ENCODE measurements at regions not wholly inside any gene's neighbourhood (a gene's known extent, or its start where the extent isn't known, plus 50 kb on each side); places are given as distances from the start of the nearest gene placed in this dataset.

GRCh38 chr10:131631619-131632018, 269.2 kb upstream of the PPP2R2D start:
- no peak for DNase-seq (ENCODE audit: low read depth in 2 of 2)

GRCh38 chr10:131635564-131636015, 265.2 kb upstream of the PPP2R2D start:
- no peak for DNase-seq (ENCODE audit: low read depth in 2 of 2)

GRCh38 chr10:131636116-131636515, 264.7 kb upstream of the PPP2R2D start:
- DNase-seq (ENCODE audit: low read depth in 2 of 2): no peak

GRCh38 chr10:131636841-131637724, 263.7 kb upstream of the PPP2R2D start:
- DNase-seq (ENCODE audit: low read depth in 2 of 2): no peak

GRCh38 chr10:131638049-131638879, 262.5 kb upstream of the PPP2R2D start:
- DNase-seq (ENCODE audit: low read depth in 2 of 2): no peak

GRCh38 chr10:131638880-131639278, 261.9 kb upstream of the PPP2R2D start:
- DNase-seq (ENCODE audit: low read depth in 2 of 2): no peak

GRCh38 chr10:131640045-131640644, 260.7 kb upstream of the PPP2R2D start:
- DNase-seq (ENCODE audit: low read depth in 2 of 2): no peak

- no peak for DNase-seq (ENCODE audit: low read depth in 2 of 2)
These were observed 259.6 kb upstream of the PPP2R2D start for GRCh38 chr10:131641231-131641630.

GRCh38 chr10:131641898-131642297, 258.9 kb upstream of the PPP2R2D start:
- DNase-seq (ENCODE audit: low read depth in 2 of 2): no peak

- DNase-seq (ENCODE audit: low read depth in 2 of 2): no peak
These were observed 257.8 kb upstream of the PPP2R2D start for GRCh38 chr10:131642966-131643365.

- no peak for DNase-seq (ENCODE audit: low read depth in 2 of 2)
These were observed 256.5 kb upstream of the PPP2R2D start for GRCh38 chr10:131644289-131644688.

GRCh38 chr10:131644864-131645658, 255.7 kb upstream of the PPP2R2D start:
- DNase-seq (ENCODE audit: low read depth in 2 of 2): no peak

GRCh38 chr10:131645756-131646155, 255.1 kb upstream of the PPP2R2D start:
- DNase-seq (ENCODE audit: low read depth in 2 of 2): no peak

GRCh38 chr10:131646551-131647525, 254.0 kb upstream of the PPP2R2D start:
- no peak for DNase-seq (ENCODE audit: low read depth in 2 of 2)

GRCh38 chr10:131647789-131648188, 253.0 kb upstream of the PPP2R2D start:
- no peak for DNase-seq (ENCODE audit: low read depth in 2 of 2)

- no peak for DNase-seq (ENCODE audit: low read depth in 2 of 2)
These were observed 252.3 kb upstream of the PPP2R2D start for GRCh38 chr10:131648386-131649020.

- no peak for DNase-seq (ENCODE audit: low read depth in 2 of 2)
These were observed 251.2 kb upstream of the PPP2R2D start for GRCh38 chr10:131649617-131650016.

GRCh38 chr10:131650169-131650705, 250.6 kb upstream of the PPP2R2D start:
- DNase-seq (ENCODE audit: low read depth in 2 of 2): no peak

Measured in stimulated activated CD8-positive, alpha-beta memory T cell treated with anti-CD3 and anti-CD28 coated beads, Interleukin-7, amount 100 ng/mL, for 4 hours (primary cell).